Neural cell (in vitro differentiated cells): ENCODE measurements at regions not wholly inside any gene's neighbourhood (a gene's known extent, or its start where the extent isn't known, plus 50 kb on each side); places are given as distances from the start of the nearest gene placed in this dataset.

Experiments
- EP300 ChIP-seq: fragments of 450-650 bp; conservative IDR thresholded peaks from 2 replicates; pipeline ENCODE4 v1.6.1; 2014; ENCODE audit warnings: antibody characterized with exemption, mild to moderate bottlenecking, moderate library complexity; ENCODE audit not compliant: poor library complexity, severe bottlenecking
- EZH2 ChIP-seq: fragments of 200-600, 300-800 bp; shearing (Covaris generic), sonication (generic); IDR thresholded peaks from 2 replicates; pipeline ENCODE4 v1.6.1; 2014; ENCODE audit warnings: antibody characterized with exemption, low read length, borderline replicate concordance, mild to moderate bottlenecking; ENCODE audit not compliant: insufficient read depth, poor library complexity, severe bottlenecking
- MXI1 ChIP-seq: fragments of 450-650 bp; conservative IDR thresholded peaks from 2 replicates; pipeline ENCODE4 v1.6.1; 2014; ENCODE audit warnings: antibody characterized with exemption, mild to moderate bottlenecking; ENCODE audit not compliant: poor library complexity, severe bottlenecking
- POLR2AphosphoS5 ChIP-seq: IDR thresholded peaks from 2 replicates; pipeline ENCODE4 v1.6.1; 2012
- RAD21 ChIP-seq: fragments of 450-650 bp; conservative IDR thresholded peaks from 2 replicates; pipeline ENCODE4 v1.6.1; 2014; ENCODE audit warnings: antibody characterized with exemption, mild to moderate bottlenecking, moderate library complexity
- SMC3 ChIP-seq: fragments of 450-650 bp; conservative IDR thresholded peaks from 2 replicates; pipeline ENCODE4 v1.6.1; 2014; ENCODE audit warnings: antibody characterized with exemption, mild to moderate bottlenecking, moderate library complexity; ENCODE audit not compliant: poor library complexity
- TAF1 ChIP-seq: IDR thresholded peaks from 2 replicates; pipeline ENCODE4 v1.6.1; 2012; ENCODE audit warnings: low read depth
- TF ChIP-seq, protein P1 (sequence below): fragments of 450-650 bp; IDR thresholded peaks from 2 replicates; pipeline ENCODE4 v1.5.1; 2014; ENCODE audit warnings: antibody characterized with exemption, mild to moderate bottlenecking, moderate library complexity; ENCODE audit not compliant: poor library complexity, severe bottlenecking
- TF ChIP-seq, protein P2 (sequence below): IDR thresholded peaks from 2 replicates; pipeline ENCODE4 v1.6.1; 2012; ENCODE audit warnings: borderline replicate concordance

DNA sequence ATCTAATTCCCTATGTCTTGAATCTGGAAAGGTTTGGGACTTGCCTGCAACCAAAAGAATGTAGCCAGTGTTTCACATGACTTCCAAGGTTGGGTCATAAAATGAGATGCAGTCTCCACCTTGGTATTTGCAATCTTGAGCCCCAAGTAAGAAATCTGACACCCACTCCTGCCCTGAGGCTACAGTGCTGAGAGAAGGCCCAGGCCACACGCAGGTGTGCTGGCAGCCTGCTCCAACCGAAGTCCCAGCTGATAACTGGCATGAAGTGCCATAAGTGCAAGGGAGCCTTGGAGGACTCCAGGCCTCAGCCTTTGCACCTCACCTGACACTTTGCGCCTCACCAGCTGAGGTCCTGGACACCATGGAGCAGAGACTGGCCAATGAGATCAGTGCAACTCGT lies 182.7 kb downstream of the ANAPC1 start:
- TF ChIP-seq EZH2 (no peak), POLR2AphosphoS5 (no peak), SMC3 (no peak), EP300 (no peak), RAD21 (no peak), TAF1 (no peak), MXI1 (no peak)
- TF ChIP-seq, protein P1, sequence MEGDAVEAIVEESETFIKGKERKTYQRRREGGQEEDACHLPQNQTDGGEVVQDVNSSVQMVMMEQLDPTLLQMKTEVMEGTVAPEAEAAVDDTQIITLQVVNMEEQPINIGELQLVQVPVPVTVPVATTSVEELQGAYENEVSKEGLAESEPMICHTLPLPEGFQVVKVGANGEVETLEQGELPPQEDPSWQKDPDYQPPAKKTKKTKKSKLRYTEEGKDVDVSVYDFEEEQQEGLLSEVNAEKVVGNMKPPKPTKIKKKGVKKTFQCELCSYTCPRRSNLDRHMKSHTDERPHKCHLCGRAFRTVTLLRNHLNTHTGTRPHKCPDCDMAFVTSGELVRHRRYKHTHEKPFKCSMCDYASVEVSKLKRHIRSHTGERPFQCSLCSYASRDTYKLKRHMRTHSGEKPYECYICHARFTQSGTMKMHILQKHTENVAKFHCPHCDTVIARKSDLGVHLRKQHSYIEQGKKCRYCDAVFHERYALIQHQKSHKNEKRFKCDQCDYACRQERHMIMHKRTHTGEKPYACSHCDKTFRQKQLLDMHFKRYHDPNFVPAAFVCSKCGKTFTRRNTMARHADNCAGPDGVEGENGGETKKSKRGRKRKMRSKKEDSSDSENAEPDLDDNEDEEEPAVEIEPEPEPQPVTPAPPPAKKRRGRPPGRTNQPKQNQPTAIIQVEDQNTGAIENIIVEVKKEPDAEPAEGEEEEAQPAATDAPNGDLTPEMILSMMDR = no peak
- TF ChIP-seq, protein P2, sequence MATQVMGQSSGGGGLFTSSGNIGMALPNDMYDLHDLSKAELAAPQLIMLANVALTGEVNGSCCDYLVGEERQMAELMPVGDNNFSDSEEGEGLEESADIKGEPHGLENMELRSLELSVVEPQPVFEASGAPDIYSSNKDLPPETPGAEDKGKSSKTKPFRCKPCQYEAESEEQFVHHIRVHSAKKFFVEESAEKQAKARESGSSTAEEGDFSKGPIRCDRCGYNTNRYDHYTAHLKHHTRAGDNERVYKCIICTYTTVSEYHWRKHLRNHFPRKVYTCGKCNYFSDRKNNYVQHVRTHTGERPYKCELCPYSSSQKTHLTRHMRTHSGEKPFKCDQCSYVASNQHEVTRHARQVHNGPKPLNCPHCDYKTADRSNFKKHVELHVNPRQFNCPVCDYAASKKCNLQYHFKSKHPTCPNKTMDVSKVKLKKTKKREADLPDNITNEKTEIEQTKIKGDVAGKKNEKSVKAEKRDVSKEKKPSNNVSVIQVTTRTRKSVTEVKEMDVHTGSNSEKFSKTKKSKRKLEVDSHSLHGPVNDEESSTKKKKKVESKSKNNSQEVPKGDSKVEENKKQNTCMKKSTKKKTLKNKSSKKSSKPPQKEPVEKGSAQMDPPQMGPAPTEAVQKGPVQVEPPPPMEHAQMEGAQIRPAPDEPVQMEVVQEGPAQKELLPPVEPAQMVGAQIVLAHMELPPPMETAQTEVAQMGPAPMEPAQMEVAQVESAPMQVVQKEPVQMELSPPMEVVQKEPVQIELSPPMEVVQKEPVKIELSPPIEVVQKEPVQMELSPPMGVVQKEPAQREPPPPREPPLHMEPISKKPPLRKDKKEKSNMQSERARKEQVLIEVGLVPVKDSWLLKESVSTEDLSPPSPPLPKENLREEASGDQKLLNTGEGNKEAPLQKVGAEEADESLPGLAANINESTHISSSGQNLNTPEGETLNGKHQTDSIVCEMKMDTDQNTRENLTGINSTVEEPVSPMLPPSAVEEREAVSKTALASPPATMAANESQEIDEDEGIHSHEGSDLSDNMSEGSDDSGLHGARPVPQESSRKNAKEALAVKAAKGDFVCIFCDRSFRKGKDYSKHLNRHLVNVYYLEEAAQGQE = no peak
